HS-5 (cell line): ENCODE measurements at regions not wholly inside any gene's neighbourhood (a gene's known extent, or its start where the extent isn't known, plus 50 kb on each side); places are given as distances from the start of the nearest gene placed in this dataset.
"Not testable (repeated sequence)": the region's sequence is repeated elsewhere in the genome, so short reads cannot be mapped to it uniquely, and the experiment has no call there.

Experiments used
- DNase-seq: peaks from one replicate; pipeline ENCODE4 v3.0.0-alpha.2; 2012; ENCODE audit warnings: low read depth

DNA sequence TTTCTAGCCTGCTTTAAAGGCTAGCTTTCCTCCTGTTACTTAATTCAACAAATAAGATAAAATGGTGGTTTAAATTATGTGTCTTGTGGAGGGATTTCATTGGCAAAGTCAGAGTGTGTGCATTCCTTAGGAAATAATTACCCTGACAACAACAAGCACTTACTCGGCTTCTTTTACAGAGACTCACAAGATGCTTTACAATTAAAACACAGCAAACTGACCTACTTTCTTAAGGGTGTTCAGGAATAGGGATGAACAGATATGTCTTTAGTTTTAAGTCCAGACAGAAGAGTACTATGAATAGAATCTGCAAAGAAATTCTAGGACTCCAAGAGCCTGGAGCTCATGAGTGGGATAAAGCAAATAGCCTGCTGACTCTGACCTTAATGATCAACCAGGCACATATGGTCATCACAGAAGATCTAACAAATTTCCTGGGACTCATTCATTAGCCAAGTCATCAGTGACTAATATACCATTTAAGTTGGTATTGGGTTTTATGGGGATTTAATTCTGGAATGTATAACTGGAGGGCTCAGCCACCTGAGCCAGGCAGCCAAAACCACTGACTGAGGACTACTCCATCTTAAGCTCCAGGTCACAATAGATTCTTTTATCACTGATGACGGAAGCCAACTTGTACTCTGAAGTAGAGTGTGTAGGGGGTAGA lies 161.8 kb upstream of the RIMS1 start:
- no peak for DNase-seq

DNA sequence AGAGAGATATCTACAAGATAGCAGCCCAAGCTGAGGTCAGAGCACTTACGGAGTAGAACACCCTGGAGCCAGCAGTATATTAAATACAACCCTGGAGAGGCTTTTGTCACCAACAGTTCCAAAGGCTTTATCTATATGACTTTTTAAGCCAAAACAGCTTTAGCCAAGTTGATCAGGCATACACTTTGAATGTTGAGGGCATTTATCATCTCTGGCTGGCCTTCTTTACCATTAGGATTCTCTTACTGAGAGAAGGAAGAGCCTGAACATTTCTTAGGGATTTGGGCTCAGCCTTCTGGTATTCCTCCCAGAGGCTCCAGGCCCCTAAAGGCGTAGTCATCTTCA lies 161.3 kb upstream of the RIMS1 start:
- DNase-seq: no peak

DNA sequence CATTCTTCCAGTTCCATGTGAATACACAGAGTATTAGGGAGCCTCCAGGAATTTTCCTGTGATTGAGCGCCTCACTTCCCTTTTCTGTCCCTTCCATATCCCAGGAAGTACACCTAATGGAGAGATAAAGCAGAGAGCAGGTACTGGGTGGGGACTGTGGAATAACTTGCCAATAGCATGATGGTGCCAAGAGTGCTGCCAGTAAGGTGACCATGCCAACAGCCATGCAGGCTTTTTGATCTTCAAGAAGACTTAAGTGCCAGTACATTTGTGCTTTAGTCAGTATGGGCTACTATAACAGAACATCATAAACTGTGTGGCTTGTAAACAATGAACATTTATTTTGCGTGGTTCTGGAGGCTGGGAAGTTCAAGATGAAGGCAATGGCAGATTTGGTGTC lies 160.2 kb upstream of the RIMS1 start:
- DNase-seq: no peak

DNA sequence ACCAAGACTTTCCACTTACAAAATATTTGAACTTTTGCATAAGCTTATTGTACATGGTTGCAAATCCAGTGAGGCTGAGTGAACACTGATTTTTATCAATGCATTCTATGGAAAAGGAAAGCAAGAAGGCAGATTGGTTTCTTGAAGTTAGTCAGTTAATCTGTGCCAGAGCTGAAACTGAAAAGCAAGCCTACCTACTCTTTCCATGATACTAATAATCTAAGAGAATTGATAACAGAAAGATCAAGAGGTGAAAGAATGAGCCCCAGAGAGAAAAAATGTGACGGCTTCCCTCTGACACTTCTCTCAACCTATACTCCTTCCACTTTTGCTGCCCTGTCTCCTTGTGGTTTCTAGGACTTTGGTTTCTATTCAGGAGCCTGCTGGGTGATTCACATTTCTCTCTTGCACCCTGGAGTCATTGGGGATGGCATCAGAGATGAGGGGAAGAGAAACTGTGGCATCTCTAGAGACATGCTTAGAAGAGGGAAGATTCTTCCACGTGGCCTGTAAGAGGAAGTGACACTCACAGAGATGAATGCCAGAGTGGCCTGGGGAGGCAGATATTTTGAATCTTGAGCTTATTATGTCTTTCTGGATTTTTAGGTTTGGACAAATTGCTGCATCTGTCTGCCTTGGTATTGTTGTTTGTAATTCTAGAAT lies 158.6 kb upstream of the RIMS1 start:
- DNase-seq: no peak

DNA sequence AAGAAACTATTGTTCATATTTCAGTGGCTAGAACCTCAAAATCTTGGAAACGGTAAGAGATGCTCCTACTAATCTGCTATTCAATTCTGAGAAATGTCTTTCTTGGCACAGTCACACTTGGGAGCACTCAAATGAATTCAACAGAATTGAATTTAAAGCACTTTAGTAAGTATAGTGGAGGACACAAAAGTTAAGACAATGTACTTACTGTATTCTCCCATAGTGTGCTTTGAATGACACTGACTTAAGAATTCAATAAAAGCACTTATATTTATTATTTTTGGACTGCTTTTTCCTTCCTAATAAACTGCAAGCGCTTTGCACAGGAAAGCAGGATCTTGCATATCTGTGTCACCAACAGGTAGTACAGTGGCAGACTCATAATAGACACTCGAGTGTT lies 156.1 kb upstream of the RIMS1 start:
- DNase-seq: no peak

DNA sequence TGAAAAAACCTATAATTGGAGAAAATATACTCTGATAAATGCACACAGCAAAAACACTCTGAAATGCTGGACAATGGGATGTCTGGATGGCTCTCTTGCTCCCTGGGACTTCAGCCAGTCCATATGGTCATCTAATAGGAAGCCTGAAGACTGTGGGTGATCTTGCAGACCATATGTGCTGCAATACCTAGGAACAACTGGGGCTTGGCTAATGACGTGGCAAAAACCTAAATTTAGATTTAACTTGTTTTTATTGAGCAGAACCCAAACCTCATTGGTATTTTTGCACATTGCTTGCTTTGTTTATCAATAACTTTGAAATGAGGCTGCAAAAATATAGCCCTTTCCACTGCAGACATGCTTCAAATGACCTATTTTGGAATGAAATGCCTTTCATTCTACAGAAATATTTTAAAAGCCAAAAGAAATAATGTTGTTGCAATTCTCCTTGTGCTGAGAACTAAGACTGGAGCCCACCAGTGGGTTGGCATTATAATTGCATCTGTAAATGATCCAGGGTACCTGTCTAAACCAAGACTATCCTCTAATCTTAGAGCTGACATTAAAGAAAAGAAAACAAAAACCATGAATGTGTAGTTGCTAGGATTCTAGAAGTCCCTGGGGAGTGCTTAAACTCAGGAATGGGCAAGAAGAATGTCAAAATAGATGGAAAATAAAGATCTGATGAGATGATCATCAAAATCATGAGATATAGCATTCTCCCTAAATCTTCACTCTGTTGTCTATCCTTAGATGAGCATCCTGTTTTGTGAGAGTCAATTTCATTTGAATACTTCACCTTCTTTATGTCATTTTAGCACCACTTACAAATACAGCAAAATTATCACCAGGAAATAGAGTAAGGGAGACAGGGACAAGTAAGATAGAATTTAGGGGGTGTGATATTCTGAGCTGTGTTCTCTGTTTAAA lies 152.1 kb upstream of the RIMS1 start:
- no peak for DNase-seq

DNA sequence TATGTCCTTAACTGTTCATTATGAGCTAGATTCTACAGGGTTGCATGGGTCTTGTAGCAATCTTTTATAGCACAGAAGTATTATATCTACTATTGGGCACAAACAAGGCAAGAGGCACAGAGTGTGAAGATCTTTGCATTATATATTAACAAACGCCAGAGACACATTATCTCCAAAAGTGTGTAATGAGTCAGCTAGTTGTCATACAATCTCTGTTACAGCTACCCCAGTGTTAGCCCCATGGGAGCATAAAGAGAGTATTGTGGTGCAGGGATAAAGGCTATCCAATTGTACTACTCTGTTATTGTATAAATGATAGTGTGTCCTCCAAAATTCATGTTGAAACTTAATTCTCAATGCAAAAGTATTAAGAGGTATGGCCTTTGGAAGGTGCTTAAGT lies 148.4 kb upstream of the RIMS1 start:
- no peak for DNase-seq

DNA sequence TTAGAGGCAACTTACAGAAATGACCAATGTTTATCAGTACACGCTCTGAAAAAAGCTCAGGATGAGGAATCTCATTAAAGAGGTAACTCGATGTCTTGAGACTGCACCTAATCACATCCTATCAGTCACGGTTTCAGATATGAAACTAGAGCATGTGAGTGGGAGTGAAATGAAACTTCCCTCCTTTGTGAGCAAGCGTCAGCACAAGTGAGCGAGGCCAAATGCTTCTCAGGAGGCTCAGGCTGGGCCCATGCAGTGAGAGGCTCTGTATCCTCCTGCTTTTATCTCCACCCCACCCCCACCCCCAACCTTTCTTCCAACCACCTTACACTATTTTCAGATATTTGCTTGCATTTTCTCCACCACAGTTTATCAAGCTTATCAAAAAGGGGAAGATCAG lies 140.8 kb upstream of the RIMS1 start:
- no peak for DNase-seq

DNA sequence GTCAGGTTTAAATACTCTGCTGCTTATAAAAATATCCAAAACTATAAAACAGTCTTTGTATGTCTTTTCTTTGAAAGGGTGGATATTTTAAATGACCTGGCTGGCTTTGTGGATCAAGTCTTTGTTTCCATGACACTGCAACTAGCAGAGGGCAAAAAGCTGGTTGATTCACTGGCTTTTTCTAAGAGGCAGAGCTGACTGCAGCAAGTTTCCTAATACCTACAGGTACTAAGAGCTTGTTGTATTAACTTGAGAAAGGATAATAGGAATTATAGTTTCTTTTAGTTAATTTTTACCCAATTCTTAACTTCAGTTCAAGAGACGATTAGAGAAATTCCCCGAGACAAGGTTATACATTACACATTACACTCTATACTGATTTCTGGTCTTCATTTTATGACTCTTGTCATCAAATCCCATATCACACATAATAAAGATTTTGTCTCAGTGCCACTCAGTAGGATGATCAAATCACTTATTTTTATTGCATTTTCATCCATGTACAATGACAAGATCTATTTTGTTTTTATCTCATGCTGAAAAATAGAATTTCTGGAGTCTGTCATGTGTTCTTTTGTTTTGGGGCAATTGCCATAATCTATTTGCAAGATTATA lies 120.1 kb upstream of the RIMS1 start:
- DNase-seq: no peak

DNA sequence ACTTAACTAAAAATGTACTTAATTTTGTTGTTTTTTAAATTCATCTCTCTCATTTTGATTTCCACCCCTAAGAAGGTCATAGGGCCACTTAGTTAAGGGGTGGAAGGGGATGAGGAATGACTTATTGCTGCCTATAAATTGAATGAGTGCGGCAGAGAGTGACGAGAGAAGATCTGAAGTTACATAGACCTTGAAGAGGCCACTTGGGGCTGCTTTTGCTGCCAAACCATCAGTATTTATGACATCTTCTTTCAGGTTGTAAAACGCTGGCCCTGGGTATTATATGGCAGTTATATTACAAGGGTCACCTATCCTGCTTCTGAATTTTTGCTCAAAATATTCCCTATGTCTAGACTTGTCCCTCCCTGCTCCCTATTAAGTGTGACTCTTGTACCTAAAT lies 119.6 kb upstream of the RIMS1 start:
- no peak for DNase-seq

DNA sequence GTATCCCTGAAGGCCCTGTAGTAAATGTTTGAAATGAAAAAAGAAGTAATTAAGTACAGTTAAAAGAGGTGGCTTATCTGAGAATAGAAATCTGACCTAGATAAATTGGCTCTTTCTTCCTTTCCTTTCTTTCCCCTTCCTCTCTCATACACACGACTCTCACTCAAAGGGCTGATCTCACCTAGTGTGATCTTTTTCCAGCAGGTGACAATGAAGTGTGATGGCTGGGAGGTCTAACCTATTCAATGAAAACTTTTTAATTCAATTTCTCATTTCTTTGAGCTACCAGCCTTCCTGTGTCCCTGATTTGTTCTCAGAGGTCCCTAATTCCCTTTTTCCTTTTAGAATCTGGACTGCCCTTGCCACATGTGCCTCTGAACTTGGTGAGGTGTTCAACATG lies 118.0 kb upstream of the RIMS1 start:
- DNase-seq: no peak

DNA sequence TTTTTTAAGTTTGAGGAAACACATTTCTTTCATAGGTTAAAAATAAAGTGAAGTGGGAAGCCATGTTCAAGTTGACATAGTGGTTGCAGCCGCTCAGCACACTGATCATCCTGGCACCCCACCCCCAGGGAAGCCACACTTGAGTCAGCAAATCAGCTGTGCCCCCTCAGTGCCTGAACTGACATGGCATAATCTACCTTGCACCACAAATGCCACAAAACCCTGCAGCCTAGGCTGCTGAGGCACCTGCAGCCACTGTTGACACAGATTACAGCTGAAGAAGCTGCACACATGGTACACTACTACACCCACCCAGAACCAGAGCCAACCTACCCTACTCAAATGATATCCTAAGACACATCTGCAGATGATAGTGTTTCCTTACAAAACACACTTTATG lies 77.5 kb upstream of the RIMS1 start:
- no peak for DNase-seq

DNA sequence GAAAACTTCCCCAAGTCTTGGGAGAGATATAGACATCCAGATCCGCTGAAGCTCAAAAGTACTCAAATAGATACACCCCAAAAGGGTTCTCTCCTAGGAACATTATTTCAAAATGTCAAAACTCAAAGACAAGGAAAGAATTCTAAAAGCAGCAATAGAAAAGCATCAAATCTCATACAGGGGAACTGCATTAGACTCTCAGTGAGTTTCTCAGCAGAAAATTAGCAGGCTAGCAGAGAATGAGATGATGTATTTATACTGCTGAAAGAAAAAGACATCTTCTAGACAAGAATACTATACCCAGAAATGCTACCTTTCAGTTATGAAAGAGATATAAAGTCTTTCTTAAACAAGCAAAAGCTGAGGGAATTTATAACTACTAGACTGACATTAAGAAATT lies 75.5 kb upstream of the RIMS1 start:
- no peak for DNase-seq

DNA sequence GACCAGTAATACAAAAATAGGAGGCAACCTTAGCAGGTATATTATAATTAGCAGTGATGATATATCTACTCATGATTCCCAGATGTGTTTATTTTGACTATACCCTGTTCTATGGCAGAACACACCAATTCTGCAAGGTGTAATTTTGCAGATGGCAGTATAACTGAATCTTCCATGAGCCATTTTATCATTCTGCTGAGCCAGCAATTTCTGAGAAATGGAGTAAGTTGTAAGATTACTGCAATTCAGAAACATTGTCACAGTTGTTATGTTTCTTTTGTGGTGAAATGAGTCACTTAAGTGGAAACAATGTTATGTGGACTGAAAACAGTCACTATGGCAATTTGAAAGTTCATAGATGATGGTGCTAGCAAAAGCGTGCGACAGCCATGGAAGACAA lies 63.7 kb upstream of the RIMS1 start:
- DNase-seq: no peak

DNA sequence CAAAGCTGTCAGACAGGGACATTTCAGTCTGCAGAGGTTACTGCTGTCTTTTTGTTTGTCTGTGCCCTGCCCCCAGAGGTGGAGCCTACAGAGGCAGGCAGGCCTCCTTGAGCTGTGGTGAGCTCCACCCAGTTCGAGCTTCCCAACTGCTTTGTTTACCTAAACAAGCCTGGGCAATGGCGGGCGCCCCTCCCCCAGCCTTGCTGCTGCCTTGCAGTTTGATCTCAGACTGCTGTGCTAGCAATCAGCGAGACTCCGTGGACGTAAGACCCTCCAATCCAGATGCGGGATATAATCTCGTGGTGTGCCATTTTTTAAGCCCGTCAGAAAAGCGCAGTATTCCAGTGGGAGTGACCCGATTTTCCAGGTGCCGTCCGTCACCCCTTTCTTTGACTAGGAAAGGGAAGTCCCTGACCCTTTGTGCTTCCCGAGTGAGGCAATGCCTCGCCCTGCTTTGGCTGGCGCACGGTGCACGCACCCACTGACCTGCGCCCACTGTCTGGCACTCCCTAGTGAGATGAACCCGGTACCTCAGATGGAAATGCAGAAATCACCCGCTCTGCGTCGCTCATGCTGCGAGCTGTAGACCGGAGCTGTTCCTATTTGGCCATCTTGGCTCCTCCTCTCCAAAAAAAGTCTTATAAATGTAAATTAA lies 54.1 kb upstream of the RIMS1 start:
- not testable (repeated sequence) for DNase-seq
